Karpas-422 (cell line): ENCODE measurements at regions not wholly inside any gene's neighbourhood (a gene's known extent, or its start where the extent isn't known, plus 50 kb on each side); places are given as distances from the start of the nearest gene placed in this dataset.

Experiments used
- DNase-seq: peaks from one replicate; pipeline ENCODE4 v3.0.0-alpha.2; 2015
- H2AFZ ChIP-seq: fragments of 200-600 bp; sonication (generic); 2 replicates; pipeline ENCODE4 v1.6.1; 2014; ENCODE audit warnings: antibody characterized with exemption, low read length, mixed read lengths
- H3K27ac ChIP-seq: fragments of 200-600 bp; sonication (generic); 2 replicates; pipeline ENCODE4 v1.5.1; 2014; ENCODE audit warnings: mild to moderate bottlenecking, low read length, moderate library complexity
- H3K27me3 ChIP-seq: fragments of 200-600 bp; sonication (generic); 2 replicates; pipeline ENCODE4 v1.6.1; 2014; ENCODE audit warnings: low read length, mixed read lengths
- H3K36me3 ChIP-seq: fragments of 200-600 bp; sonication (generic); 2 replicates; pipeline ENCODE4 v1.6.1; 2014; ENCODE audit warnings: low read length, mixed read lengths; ENCODE audit not compliant: insufficient read depth
- H3K4me1 ChIP-seq: fragments of 200-600 bp; sonication (generic); 2 replicates; pipeline ENCODE4 v1.6.1; 2014; ENCODE audit warnings: mild to moderate bottlenecking, low read length, mixed read lengths
- H3K4me2 ChIP-seq: fragments of 200-600 bp; sonication (generic); 2 replicates; pipeline ENCODE4 v1.6.1; 2014; ENCODE audit warnings: low read length, low read depth, mild to moderate bottlenecking; ENCODE audit not compliant: poor library complexity, severe bottlenecking
- H3K4me3 ChIP-seq: fragments of 200-600 bp; sonication (generic); 2 replicates; pipeline ENCODE4 v1.5.1; 2014; ENCODE audit warnings: mild to moderate bottlenecking, antibody characterized with exemption, low read length, mixed read lengths
- H3K79me2 ChIP-seq: fragments of 200-600 bp; sonication (generic); 2 replicates; pipeline ENCODE4 v1.6.1; 2014; ENCODE audit warnings: mild to moderate bottlenecking, low read length, mixed read lengths
- H3K9ac ChIP-seq: fragments of 200-600 bp; sonication (generic); 2 replicates; pipeline ENCODE4 v1.6.0; 2014; ENCODE audit warnings: low read length
- H3K9me2 ChIP-seq: fragments of 200-600 bp; sonication (generic), shearing (Covaris generic); replicated peaks from 2 replicates; pipeline ENCODE4 v1.6.0; 2014; ENCODE audit warnings: mild to moderate bottlenecking, low read length, moderate library complexity; ENCODE audit not compliant: insufficient read depth
- H3K9me3 ChIP-seq: fragments of 300-700, 200-600 bp; sonication (generic); 2 replicates; pipeline ENCODE4 v1.6.1; 2014; ENCODE audit warnings: low read length, mixed read lengths
- H4K20me1 ChIP-seq: fragments of 200-600 bp; sonication (generic); 2 replicates; pipeline ENCODE4 v1.6.1; 2014; ENCODE audit warnings: mild to moderate bottlenecking, antibody characterized with exemption, low read length, low read depth; ENCODE audit not compliant: insufficient read depth

DNA sequence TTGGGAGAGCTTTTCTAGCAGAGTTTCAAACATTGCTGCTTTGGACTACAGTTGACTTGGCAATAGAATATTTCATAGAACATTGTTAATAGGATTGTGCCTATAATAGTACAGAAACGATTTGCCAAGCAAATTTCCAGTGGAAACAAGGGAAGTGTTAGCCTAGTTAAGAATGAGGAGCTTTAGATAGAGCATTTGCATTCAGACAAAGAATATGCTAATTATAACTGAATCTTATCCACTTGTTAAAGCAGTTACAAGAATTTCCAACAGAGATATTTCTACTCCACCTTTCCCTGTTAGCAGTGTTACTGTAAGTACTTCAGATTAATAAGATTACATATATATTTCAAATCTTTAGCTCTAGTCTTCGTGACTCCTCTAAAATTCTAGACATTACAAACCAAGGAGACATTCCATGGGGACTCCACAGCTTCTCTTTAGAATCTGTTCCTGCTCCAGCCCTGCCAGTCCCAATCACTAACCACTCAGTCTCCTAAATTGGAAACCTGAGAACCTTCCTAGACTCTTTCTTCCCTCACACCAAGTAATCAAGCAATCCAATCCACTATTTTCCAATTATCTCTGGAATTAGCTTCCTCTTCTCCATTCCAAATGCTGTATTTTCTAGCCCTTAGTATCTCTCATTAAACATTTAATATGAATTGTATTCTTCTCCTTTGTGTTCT, 141.8 kb upstream of the PBX1 start:
- Histone ChIP-seq H3K4me3 (no peak overlapping the region), H3K9me3 (no peaks in the 10 kb centered on the region), H3K79me2 (no peaks in the 10 kb centered on the region), H3K36me3 (no peaks in the 10 kb centered on the region), H3K27me3 (no peaks in the 10 kb centered on the region), H3K9ac (no peak overlapping the region), H3K9me2 (no peaks in the 10 kb centered on the region), H2AFZ (no peak overlapping the region), H3K27ac (no peak overlapping the region), H3K4me1 (no peaks in the 10 kb centered on the region), H3K4me2 (no peak overlapping the region), H4K20me1 (no peaks in the 10 kb centered on the region)
- no peak for DNase-seq

DNA sequence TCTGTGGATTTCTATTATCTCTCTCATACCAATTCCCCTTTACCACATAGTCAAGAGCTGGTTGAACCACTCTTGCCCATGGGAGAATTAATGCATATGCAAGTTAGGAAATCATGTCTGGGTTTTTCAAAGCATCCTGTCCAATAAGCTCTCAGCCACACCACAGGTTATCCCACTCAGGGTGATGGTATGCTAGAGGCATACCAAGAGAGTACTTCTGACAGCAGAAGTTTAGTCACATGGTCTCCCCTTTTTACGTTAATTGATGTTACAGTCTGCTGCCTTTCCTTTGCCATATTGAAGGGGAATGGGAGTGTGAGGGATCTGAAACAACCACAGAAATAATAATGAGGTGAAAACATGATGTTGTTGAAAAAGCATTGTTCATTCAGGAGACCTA, 135.8 kb upstream of the PBX1 start:
- H3K9me3 ChIP-seq: no peaks in the 10 kb centered on the region
- H3K27ac ChIP-seq: no peak overlapping the region
- H3K79me2 ChIP-seq: no peaks in the 10 kb centered on the region
- H3K9ac ChIP-seq: no peak overlapping the region
- H3K9me2 ChIP-seq: 0 out of 2 replicates have a peak, but pooled peaks cover 3% of the 10 kb centered on the region
- H2AFZ ChIP-seq: no peak overlapping the region
- DNase-seq: no peak
- no peaks in the 10 kb centered on the region for H4K20me1 ChIP-seq
- H3K4me1 ChIP-seq: no peaks in the 10 kb centered on the region
- H3K36me3 ChIP-seq: no peaks in the 10 kb centered on the region; the same call in 1 of the 2 replicates
- no peaks in the 10 kb centered on the region for H3K27me3 ChIP-seq
- no peak overlapping the region for H3K4me2 ChIP-seq
- no peak overlapping the region for H3K4me3 ChIP-seq

DNA sequence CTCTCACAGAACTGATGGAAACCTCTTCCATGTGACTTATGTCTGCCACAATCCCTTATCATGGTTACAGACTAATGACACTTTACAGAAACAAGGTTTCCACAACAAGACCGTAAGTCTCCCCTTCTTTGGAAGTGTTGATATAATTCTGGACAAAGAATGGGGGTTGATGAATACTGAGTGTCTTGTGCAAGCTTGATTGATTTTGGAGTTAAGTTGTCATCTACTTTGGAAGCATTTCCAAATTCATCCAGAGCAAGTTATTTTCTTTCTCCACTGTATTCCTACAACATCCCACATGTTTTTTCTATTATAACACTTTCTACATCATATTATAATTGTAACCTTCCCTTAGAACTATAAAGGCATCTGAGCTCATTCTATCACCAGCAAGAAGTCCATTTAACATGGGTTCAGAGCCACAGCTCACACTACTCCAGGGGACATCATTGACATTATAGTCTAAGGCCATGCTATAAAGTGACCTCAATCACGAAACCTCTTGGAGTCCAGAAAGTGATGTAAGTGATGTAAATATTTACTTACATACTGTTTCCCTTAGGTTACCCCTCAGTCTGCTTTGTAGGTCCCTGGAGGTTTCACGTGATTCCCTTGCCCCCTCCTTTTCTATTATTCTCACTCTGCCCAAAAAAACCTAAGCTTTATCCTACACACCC, 125.7 kb upstream of the PBX1 start:
- no peaks in the 10 kb centered on the region for H3K9me3 ChIP-seq
- H3K79me2 ChIP-seq: no peaks in the 10 kb centered on the region
- no peaks in the 10 kb centered on the region for H4K20me1 ChIP-seq
- H2AFZ ChIP-seq: no peak overlapping the region
- no peak for DNase-seq
- no peak overlapping the region for H3K27ac ChIP-seq
- H3K9ac ChIP-seq: no peak overlapping the region
- no peak overlapping the region for H3K4me3 ChIP-seq
- no peak overlapping the region for H3K4me2 ChIP-seq
- H3K27me3 ChIP-seq: no peaks in the 10 kb centered on the region
- no peaks in the 10 kb centered on the region for H3K9me2 ChIP-seq
- no peaks in the 10 kb centered on the region for H3K4me1 ChIP-seq
- H3K36me3 ChIP-seq: no peaks in the 10 kb centered on the region

DNA sequence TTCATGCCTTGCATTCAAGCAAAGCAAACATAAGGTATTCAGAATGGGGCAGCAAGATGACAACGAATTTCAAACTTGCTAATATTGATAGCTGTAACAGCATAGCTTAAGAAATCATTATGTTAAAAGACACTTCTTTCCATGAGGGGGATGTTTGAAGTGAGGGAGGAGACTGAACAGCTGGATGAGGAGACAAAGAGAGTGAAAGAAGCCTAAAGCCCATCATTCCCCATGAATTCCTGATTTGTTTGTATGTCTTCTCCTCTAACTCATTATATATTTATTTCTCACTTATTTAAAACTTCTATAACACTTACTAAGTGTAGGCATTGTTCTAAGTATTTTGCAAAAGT, 125.2 kb upstream of the PBX1 start:
- Histone ChIP-seq H3K9ac (no peak overlapping the region), H2AFZ (no peak overlapping the region), H3K9me2 (no peaks in the 10 kb centered on the region), H3K79me2 (no peaks in the 10 kb centered on the region), H3K27me3 (no peaks in the 10 kb centered on the region), H3K27ac (no peak overlapping the region), H3K4me1 (no peaks in the 10 kb centered on the region), H3K36me3 (no peaks in the 10 kb centered on the region), H3K4me2 (no peak overlapping the region), H4K20me1 (no peaks in the 10 kb centered on the region), H3K9me3 (no peaks in the 10 kb centered on the region), H3K4me3 (no peak overlapping the region)
- no peak for DNase-seq

DNA sequence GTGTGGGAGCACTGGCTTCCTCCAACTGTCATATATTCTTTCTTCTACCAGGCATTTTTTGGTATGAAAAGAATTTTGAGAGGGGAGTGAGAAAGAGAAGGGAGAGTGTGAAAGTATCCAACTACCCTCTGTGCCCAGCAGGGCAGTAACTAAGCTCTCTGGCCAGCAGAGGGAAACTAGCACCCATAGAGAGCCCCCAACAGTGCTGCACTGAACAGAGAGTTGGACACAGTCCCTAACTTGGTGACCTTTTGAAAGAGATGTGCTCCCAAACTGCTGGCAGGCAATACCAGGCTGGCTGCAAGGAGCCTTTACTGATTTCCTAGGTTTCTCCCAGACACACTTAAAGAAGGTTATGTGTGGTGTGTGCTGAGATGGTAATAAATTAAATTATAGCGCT, 118.8 kb upstream of the PBX1 start:
- no peak for DNase-seq
- Histone ChIP-seq H3K79me2 (no peaks in the 10 kb centered on the region), H4K20me1 (no peaks in the 10 kb centered on the region), H3K4me3 (no peak overlapping the region), H3K9me2 (no peaks in the 10 kb centered on the region), H3K4me1 (no peaks in the 10 kb centered on the region), H3K27me3 (no peaks in the 10 kb centered on the region), H2AFZ (no peak overlapping the region), H3K9me3 (no peaks in the 10 kb centered on the region), H3K4me2 (no peak overlapping the region), H3K9ac (no peak overlapping the region), H3K36me3 (no peaks in the 10 kb centered on the region), H3K27ac (no peak overlapping the region)

DNA sequence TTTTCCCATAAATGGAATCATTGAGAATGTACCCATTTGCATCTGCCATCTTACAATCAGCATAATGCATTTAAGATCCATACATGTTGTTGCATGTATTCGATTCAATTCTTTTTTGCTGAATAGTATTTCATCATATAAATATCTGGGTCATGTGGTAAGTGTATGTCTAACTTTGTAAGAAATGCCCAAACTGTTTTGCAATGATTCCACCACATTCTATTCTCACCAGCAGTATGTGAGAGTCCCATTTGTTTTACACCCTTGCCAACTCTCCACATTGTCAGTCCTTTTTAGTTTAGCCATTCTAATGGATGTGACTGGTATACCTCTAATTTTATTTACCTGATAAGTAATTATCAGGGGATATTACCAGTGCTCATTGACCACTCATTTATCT, 115.8 kb upstream of the PBX1 start:
- Histone ChIP-seq H3K9me3 (no peaks in the 10 kb centered on the region), H3K4me3 (no peak overlapping the region), H3K9ac (no peak overlapping the region), H3K9me2 (no peaks in the 10 kb centered on the region), H2AFZ (no peak overlapping the region), H3K36me3 (no peaks in the 10 kb centered on the region), H4K20me1 (no peaks in the 10 kb centered on the region), H3K27me3 (no peaks in the 10 kb centered on the region), H3K79me2 (no peaks in the 10 kb centered on the region), H3K4me2 (no peak overlapping the region), H3K27ac (no peak overlapping the region), H3K4me1 (no peaks in the 10 kb centered on the region)
- no peak for DNase-seq

DNA sequence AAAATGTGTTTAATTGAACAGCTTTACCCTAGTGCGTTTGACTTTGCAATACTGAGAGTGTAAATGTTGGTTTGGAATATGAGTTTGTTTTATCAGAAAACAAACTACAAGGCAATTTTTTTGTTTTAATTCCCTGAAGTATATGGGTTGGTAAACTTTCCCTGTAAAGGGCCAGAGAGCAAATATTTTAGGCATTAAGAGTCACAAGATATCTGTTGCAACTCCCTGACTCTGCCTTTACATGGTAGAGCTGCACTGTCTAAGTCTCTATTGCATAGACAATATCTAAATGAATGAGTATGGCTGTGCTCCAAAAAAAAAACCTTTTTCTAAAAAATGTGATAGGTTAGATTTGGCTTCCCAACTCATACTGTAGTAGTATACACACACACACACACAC, 115.1 kb upstream of the PBX1 start:
- Histone ChIP-seq H3K27me3 (no peaks in the 10 kb centered on the region), H3K9ac (no peak overlapping the region), H3K4me3 (no peak overlapping the region), H3K9me2 (no peaks in the 10 kb centered on the region), H4K20me1 (no peaks in the 10 kb centered on the region), H3K4me2 (no peak overlapping the region), H3K4me1 (no peaks in the 10 kb centered on the region), H3K27ac (no peak overlapping the region), H3K79me2 (no peaks in the 10 kb centered on the region), H2AFZ (no peak overlapping the region), H3K36me3 (no peaks in the 10 kb centered on the region), H3K9me3 (no peaks in the 10 kb centered on the region)
- DNase-seq: no peak

DNA sequence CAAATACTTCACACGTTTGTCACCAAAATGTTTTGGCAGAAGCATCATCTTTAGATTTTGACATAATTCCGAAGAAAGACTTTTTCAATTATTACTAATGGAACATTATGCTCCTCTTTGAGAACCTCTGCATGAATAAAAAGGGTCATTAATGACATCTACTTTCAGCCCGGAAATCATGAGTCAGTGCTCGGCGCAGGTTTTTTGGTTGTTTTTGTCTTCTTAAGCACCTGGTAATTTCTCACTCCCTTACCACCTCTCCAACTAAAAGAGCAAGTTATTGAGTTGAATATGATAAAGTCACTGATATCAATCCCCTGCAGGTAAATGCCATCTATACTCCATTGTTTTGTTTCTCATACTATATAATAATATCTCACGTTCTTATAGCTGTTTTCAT, 113.0 kb upstream of the PBX1 start:
- no peak for DNase-seq
- H3K27me3 ChIP-seq: no peaks in the 10 kb centered on the region
- no peak overlapping the region for H2AFZ ChIP-seq
- H3K9ac ChIP-seq: no peak overlapping the region
- H3K27ac ChIP-seq: no peak overlapping the region
- no peaks in the 10 kb centered on the region; the same call in 1 of the 2 replicates for H3K9me3 ChIP-seq
- no peaks in the 10 kb centered on the region for H3K79me2 ChIP-seq
- no peaks in the 10 kb centered on the region for H4K20me1 ChIP-seq
- H3K9me2 ChIP-seq: no peaks in the 10 kb centered on the region
- H3K36me3 ChIP-seq: no peaks in the 10 kb centered on the region
- H3K4me2 ChIP-seq: no peak overlapping the region
- H3K4me3 ChIP-seq: no peak overlapping the region
- H3K4me1 ChIP-seq: no peaks in the 10 kb centered on the region
